PC-9 (cell line): ENCODE measurements at regions not wholly inside any gene's neighbourhood (a gene's known extent, or its start where the extent isn't known, plus 50 kb on each side); places are given as distances from the start of the nearest gene placed in this dataset.

Source experiments
- BruUV-seq: library from RNA; stranded (reverse); fragments of 400-500 nt; replicated peaks from 2 replicates; lab custom pipeline; 2021; lab: Mats Ljungman, UMichigan
- CTCF ChIA-PET: fragments of 300-600 bp; sonication (Branson Sonifier 250); formaldehyde crosslinking; loops from one replicate; lab custom pipeline; 2022; ENCODE audit warnings: antibody characterized with exemption; lab: Charles Lee
- POLR2A ChIA-PET: fragments of 300-600 bp; sonication (Branson Sonifier 250); formaldehyde crosslinking; loops from one replicate; lab custom pipeline; 2022; ENCODE audit warnings: antibody characterized with exemption; ENCODE audit not compliant: unreplicated experiment; lab: Charles Lee
- DNase-seq, 2 experiments: peaks; one replicate each; pipeline versions ENCODE4 v3.0.0 to v3.0.0-alpha.2; 2015 to 2022; ENCODE audit warnings: mixed read lengths in 1 of 2
- H2AFZ ChIP-seq: fragments of 200-600 bp; sonication (generic); 2 replicates; pipeline ENCODE4 v1.8.1; 2017; ENCODE audit warnings: antibody characterized with exemption
- H3F3A ChIP-seq: fragments of 200-600 bp; sonication (generic); 2 replicates; pipeline ENCODE4 v1.8.1; 2017; ENCODE audit warnings: antibody characterized with exemption, mild to moderate bottlenecking, low read depth; ENCODE audit not compliant: insufficient read depth
- H3K27ac ChIP-seq: fragments of 200-600 bp; sonication (generic); 2 replicates; pipeline ENCODE4 v1.6.1; 2016; ENCODE audit warnings: mixed run types
- H3K27me3 ChIP-seq: fragments of 200-600 bp; sonication (generic); 2 replicates; pipeline ENCODE4 v1.6.1; 2016; ENCODE audit warnings: low read depth, mixed run types; ENCODE audit not compliant: insufficient read depth
- H3K36me3 ChIP-seq: fragments of 200-600 bp; sonication (generic); 2 replicates; pipeline ENCODE4 v1.6.1; 2016; ENCODE audit warnings: low read depth, mixed run types
- H3K4me1 ChIP-seq: fragments of 200-600 bp; sonication (generic); replicated peaks from 2 replicates; pipeline ENCODE4 v1.6.1; 2016; ENCODE audit warnings: mixed run types; ENCODE audit not compliant: insufficient read depth
- H3K4me2 ChIP-seq: fragments of 200-600 bp; sonication (generic); 2 replicates; pipeline ENCODE4 v1.6.1; 2017; ENCODE audit warnings: mixed run types
- H3K4me3 ChIP-seq: fragments of 200-600 bp; sonication (generic); 2 replicates; pipeline ENCODE4 v1.6.1; 2016; ENCODE audit warnings: mixed run types
- H3K79me2 ChIP-seq: fragments of 200-600 bp; sonication (generic); 2 replicates; pipeline ENCODE4 v1.6.1; 2017; ENCODE audit warnings: low read depth, mixed run types
- H3K9me2 ChIP-seq: fragments of 200-600 bp; sonication (generic); 2 replicates; pipeline ENCODE4 v1.8.1; 2017; ENCODE audit warnings: mild to moderate bottlenecking; ENCODE audit not compliant: insufficient read depth
- H3K9me3 ChIP-seq: fragments of 200-600 bp; sonication (generic); 2 replicates; pipeline ENCODE4 v1.8.1; 2016; ENCODE audit warnings: low read depth; ENCODE audit not compliant: insufficient read depth
- H4K20me1 ChIP-seq: fragments of 200-600 bp; sonication (generic); 2 replicates; pipeline ENCODE4 v1.8.1; 2017; ENCODE audit not compliant: insufficient read depth
- EZH2 ChIP-seq: fragments of 200-600 bp; sonication (generic); IDR thresholded peaks from 2 replicates; pipeline ENCODE4 v1.8.0; 2017; ENCODE audit warnings: antibody characterized with exemption, low read depth
- intact Hi-C: fragments of 100-400 bp; cut with micrococcal nuclease; formaldehyde crosslinking; loops from one replicate; pipeline ENCODE4 v1.10.0; 2022; ENCODE audit not compliant: unreplicated experiment
- TF ChIP-seq, protein P1 (sequence below): fragments of 200-600 bp; sonication (generic); conservative IDR thresholded peaks from 2 replicates; pipeline ENCODE4 v1.6.1; 2017; ENCODE audit warnings: mixed run types, antibody characterized with exemption, mild to moderate bottlenecking, moderate library complexity

DNA sequence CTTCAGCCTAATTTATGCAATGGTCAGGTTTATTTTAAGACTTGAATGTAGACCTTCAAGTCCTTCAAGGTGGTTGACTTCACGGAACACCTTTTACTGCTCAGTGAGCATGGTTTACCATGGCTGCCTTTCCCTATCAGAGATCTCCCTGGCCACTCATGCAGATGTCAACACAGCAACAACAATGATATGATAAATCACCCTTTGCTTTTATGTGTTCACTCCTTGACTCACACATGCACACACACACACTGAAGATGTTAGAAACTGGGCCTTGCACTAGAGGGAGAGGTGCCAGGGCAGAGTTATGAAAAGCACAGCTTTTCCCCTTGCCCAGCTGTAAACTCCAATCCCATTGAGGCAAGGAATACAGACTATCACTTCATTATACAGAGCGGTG lies 134.4 kb downstream of the WNT5A start:
- no peaks in the 10 kb centered on the region for H3K79me2 ChIP-seq
- no peaks in the 10 kb centered on the region for H3K36me3 ChIP-seq
- ChIA-PET CTCF (no interaction called here), POLR2A (no interaction called here)
- no peaks in the 10 kb centered on the region for H3F3A ChIP-seq
- no peak for DNase-seq
- H4K20me1 ChIP-seq = no peaks in the 10 kb centered on the region
- H3K9me2 ChIP-seq = no peaks in the 10 kb centered on the region; the same call in 1 of the 2 replicates
- no peaks in the 10 kb centered on the region for H3K4me1 ChIP-seq
- no peak overlapping the region for H3K4me2 ChIP-seq
- H2AFZ ChIP-seq = no peak overlapping the region
- no peaks in the 10 kb centered on the region; the same call in 1 of the 2 replicates for H3K9me3 ChIP-seq
- BruUV-seq = no TSS peak
- intact Hi-C loops = no loop called here
- H3K27ac ChIP-seq = no peak overlapping the region
- TF ChIP-seq, protein P1, sequence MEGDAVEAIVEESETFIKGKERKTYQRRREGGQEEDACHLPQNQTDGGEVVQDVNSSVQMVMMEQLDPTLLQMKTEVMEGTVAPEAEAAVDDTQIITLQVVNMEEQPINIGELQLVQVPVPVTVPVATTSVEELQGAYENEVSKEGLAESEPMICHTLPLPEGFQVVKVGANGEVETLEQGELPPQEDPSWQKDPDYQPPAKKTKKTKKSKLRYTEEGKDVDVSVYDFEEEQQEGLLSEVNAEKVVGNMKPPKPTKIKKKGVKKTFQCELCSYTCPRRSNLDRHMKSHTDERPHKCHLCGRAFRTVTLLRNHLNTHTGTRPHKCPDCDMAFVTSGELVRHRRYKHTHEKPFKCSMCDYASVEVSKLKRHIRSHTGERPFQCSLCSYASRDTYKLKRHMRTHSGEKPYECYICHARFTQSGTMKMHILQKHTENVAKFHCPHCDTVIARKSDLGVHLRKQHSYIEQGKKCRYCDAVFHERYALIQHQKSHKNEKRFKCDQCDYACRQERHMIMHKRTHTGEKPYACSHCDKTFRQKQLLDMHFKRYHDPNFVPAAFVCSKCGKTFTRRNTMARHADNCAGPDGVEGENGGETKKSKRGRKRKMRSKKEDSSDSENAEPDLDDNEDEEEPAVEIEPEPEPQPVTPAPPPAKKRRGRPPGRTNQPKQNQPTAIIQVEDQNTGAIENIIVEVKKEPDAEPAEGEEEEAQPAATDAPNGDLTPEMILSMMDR = no peak
- TF ChIP-seq EZH2 = no peak
- no peaks in the 10 kb centered on the region for H3K27me3 ChIP-seq
- no peak overlapping the region for H3K4me3 ChIP-seq

- no peaks in the 10 kb centered on the region for H3K27me3 ChIP-seq
- H3F3A ChIP-seq = no peaks in the 10 kb centered on the region
- POLR2A ChIA-PET = no interaction called here
- no peaks in the 10 kb centered on the region; the same call in 1 of the 2 replicates for H3K9me3 ChIP-seq
- no peak for DNase-seq
- no peak overlapping the region for H3K27ac ChIP-seq
- no peak overlapping the region for H3K4me2 ChIP-seq
- TF ChIP-seq EZH2 = no peak
- TF ChIP-seq, protein P1 = no peak
- H3K36me3 ChIP-seq = no peaks in the 10 kb centered on the region
- no peak overlapping the region for H2AFZ ChIP-seq
- CTCF ChIA-PET = no interaction called here
- BruUV-seq = no TSS peak
- intact Hi-C loops = no loop called here
- no peaks in the 10 kb centered on the region; the same call in 1 of the 2 replicates for H3K9me2 ChIP-seq
- H3K4me1 ChIP-seq = no peaks in the 10 kb centered on the region
- no peak overlapping the region for H3K4me3 ChIP-seq
- no peaks in the 10 kb centered on the region for H3K79me2 ChIP-seq
- no peaks in the 10 kb centered on the region for H4K20me1 ChIP-seq
Observed at GRCh38 chr3:55349851-55350250, 137.3 kb downstream of the WNT5A start.

DNA sequence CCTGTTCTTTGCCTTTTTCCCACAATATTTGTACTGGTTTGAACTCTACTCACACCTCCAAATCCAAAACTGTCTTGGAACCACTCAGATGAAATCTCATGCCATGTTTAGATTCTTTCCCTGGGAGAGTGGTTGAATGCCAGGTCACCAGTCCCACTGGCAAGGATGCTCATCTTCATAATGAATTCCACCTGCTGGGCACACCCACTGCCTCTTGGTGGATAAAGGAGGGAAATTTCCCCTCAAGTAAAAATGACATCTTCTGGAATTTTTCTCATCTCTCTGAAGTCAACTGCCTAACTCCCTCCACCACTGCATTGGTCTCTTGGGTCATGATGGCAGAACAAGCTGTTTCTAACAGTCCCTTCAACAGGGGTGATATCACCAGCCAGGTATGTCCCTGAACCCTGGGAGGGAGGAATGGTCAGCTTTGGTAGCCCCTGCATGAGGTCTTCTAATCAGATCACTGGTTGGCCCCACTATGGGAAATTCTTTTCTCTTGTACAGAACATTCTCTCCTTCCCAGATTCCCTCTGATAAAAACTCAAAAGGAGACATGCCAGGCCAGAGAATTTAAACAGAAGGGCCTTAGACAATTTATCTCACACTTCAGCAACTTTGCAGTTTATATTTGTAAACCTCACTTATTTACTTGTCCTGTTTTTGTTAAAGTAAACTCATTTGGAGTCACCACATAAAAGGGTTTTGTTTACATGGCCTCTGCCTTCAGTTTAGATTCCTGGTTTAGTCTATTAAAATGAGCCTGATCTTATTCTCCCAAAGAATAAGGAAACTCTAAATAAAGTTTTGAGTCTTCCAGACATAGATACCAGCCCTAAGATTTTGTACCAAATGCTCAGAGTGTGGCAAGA lies 143.4 kb downstream of the WNT5A start:
- TF ChIP-seq, protein P1 = no peak
- TF ChIP-seq EZH2 = no peak
- Histone ChIP-seq H3K27ac (no peak overlapping the region), H3K36me3 (no peaks in the 10 kb centered on the region), H3K4me2 (no peak overlapping the region), H3K9me2 (no peaks in the 10 kb centered on the region), H3F3A (no peaks in the 10 kb centered on the region), H4K20me1 (no peaks in the 10 kb centered on the region), H3K27me3 (no peaks in the 10 kb centered on the region), H3K9me3 (no peaks in the 10 kb centered on the region; the same call in 1 of the 2 replicates), H3K4me3 (no peak overlapping the region), H3K79me2 (no peaks in the 10 kb centered on the region), H2AFZ (no peak overlapping the region), H3K4me1 (no peaks in the 10 kb centered on the region)
- no TSS peak for BruUV-seq
- ChIA-PET POLR2A (no interaction called here), CTCF (no interaction called here)
- no peak for DNase-seq
- intact Hi-C loops = no loop called here
